ENCODE measurements at regions not wholly inside any gene's neighbourhood (a gene's known extent, or its start where the extent isn't known, plus 50 kb on each side); places are given as distances from the start of the nearest gene placed in this dataset.

DNA sequence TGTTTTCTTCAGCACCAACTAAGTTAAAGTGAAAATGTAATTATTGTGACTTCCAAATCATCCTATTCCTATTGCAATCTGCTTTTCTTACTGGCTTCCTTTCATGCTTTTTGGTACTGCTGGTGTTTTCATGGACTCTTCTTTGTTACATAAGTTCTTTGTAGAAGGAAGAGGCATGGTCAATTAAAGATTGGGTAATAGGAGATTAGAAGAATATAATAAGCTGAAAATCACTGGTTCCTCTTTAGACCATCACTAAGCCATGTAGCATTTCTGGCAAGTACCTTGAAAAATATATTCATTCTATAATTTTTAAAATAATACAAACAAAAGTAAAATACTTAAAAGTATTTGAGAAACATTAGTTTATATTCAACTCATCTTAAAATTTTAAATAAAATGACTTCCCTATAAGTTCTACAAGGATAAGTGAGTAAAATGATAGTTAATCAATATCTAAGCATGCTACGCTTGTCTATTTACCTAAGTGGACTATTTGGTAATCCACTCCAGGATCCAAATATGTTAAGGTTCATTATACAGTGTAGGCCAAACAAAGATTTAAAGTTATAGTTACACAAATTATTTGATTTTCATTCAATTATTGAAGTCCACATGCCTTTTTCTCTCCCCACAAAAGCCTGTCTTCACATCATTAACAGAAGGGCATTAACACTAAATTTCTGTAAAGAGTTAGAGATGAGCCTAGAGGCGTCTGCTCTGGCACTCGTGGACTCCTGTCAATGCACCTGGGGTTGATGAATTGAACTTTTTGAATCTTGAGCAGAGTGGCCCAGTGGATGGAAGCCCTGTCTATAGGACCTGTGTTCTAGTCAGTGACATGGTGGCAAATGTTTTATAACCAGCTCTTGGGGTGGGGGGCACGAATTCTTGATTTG lies 408.1 kb downstream of the INHBA start (continued):
- no peak for TF ChIP-seq REST (IDR thresholded peaks at IDR 0.05)
- TF ChIP-seq CHD2 (IDR thresholded peaks at IDR 0.05; ENCODE audit: low read length, partially characterized antibody), result no peak
- no peak for TF ChIP-seq FOXS1 (CRISPR knock-in tag; IDR thresholded peaks at IDR 0.05)
- TF ChIP-seq RNF2 (IDR thresholded peaks at IDR 0.05; ENCODE audit: borderline replicate concordance, low read depth), result no peak
- TF ChIP-seq KDM5A (IDR thresholded peaks at IDR 0.05), result no peak

DNA sequence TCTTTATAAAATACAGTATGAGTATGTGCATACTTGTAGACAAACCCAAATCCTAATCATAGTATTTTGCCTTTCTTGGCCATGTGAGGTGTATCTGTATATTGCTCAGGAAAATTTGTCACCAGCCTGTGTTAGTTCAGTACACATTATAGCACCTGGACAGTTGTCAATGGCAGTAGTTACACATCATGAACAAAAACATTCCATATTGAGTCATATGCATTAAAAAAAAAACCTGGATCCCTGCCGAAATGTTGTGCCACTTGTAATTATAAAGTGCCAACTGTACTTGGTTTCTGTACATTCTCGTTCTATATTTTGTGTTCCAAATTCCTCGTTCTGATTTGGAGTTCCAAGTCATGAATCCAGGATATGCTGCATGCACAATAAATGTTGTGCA lies 410.4 kb downstream of the INHBA start:
- ChIA-PET CTCF (no interaction called here), POLR2A (no interaction called here)
- TF ChIP-seq NR3C1 (IDR thresholded peaks at IDR 0.05) (no peak), ESRRA (IDR thresholded peaks at IDR 0.05; ENCODE audit: borderline replicate concordance, low read length) (no peak), ZFP36 (IDR thresholded peaks at IDR 0.05; ENCODE audit: borderline replicate concordance, partially characterized antibody) (no peak), HEYL (CRISPR knock-in tag; IDR thresholded peaks at IDR 0.05) (no peak), SMC3 (IDR thresholded peaks at IDR 0.05) (no peak), RAD21 (conservative IDR thresholded peaks at IDR 0.05 in 1 of 2, IDR thresholded peaks at IDR 0.05 in 1 of 2) (no peak), EHMT2 (IDR thresholded peaks at IDR 0.05; ENCODE audit: low read depth) (no peak), MAZ (IDR thresholded peaks at IDR 0.05; ENCODE audit: borderline replicate concordance, low read depth, low read length) (no peak), FOSB (CRISPR knock-in tag; IDR thresholded peaks at IDR 0.05) (no peak), MYC (IDR thresholded peaks at IDR 0.05; ENCODE audit: borderline replicate concordance, low read length) (no peak), REST (IDR thresholded peaks at IDR 0.05) (no peak), CBX2 (IDR thresholded peaks at IDR 0.05; ENCODE audit: borderline replicate concordance, low read depth) (no peak)
- TF ChIP-seq, protein P1, sequence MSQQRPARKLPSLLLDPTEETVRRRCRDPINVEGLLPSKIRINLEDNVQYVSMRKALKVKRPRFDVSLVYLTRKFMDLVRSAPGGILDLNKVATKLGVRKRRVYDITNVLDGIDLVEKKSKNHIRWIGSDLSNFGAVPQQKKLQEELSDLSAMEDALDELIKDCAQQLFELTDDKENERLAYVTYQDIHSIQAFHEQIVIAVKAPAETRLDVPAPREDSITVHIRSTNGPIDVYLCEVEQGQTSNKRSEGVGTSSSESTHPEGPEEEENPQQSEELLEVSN (IDR thresholded peaks at IDR 0.05; ENCODE audit: borderline replicate concordance, low read depth), result no peak
- TF ChIP-seq, protein P2, sequence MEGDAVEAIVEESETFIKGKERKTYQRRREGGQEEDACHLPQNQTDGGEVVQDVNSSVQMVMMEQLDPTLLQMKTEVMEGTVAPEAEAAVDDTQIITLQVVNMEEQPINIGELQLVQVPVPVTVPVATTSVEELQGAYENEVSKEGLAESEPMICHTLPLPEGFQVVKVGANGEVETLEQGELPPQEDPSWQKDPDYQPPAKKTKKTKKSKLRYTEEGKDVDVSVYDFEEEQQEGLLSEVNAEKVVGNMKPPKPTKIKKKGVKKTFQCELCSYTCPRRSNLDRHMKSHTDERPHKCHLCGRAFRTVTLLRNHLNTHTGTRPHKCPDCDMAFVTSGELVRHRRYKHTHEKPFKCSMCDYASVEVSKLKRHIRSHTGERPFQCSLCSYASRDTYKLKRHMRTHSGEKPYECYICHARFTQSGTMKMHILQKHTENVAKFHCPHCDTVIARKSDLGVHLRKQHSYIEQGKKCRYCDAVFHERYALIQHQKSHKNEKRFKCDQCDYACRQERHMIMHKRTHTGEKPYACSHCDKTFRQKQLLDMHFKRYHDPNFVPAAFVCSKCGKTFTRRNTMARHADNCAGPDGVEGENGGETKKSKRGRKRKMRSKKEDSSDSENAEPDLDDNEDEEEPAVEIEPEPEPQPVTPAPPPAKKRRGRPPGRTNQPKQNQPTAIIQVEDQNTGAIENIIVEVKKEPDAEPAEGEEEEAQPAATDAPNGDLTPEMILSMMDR (IDR thresholded peaks at IDR 0.05), result no peak
- FAIRE-seq, result no peak
- no peak for ATAC-seq
- DNase-seq (ENCODE audit: low read depth in 1 of 2, low spot score in 1 of 2), result no peak
- Histone ChIP-seq H3K9me3 (no peaks in the 10 kb centered on the region), H3K27ac (no peak overlapping the region), H3K4me2 (no peak overlapping the region), H3K4me1 (no peaks in the 10 kb centered on the region), H3K4me3 (no peak overlapping the region)
- 1% methylated on average over 3 of the region's 3 CpGs for WGBS (ENCODE audit: missing lambda C conversion rate)

Data from A549 (cell line).